Peyer's patch (tissue), 4 donors: ENCODE measurements at regions not wholly inside any gene's neighbourhood (a gene's known extent, or its start where the extent isn't known, plus 50 kb on each side); places are given as distances from the start of the nearest gene placed in this dataset.

Experiments
- DNase-seq, 3 donors: peaks; one replicate each; pipeline ENCODE4 v3.0.0-alpha.2; 2017 to 2019
- H3K27ac ChIP-seq, 4 donors: fragments of 200-600 bp; sonication (generic); one replicate each; pipeline ENCODE4 v1.5.1; 2016 to 2019
- H3K27me3 ChIP-seq, 2 donors: fragments of 200-600 bp; sonication (generic); one replicate each; pipeline ENCODE4 v1.5.1; 2019
- H3K36me3 ChIP-seq, 3 donors: fragments of 200-600 bp; sonication (generic); one replicate each; pipeline ENCODE4 v1.5.1; 2016 to 2019
- H3K4me1 ChIP-seq, 4 donors: fragments of 200-600 bp; sonication (generic); one replicate each; pipeline ENCODE4 v1.5.1; 2016 to 2019
- H3K4me3 ChIP-seq, 4 donors: fragments of 200-600 bp; sonication (generic); 1 replicate in 3 of 4; 2 replicates in 1 of 4; pipeline ENCODE4 v1.5.1; 2016 to 2019; ENCODE audit warnings: mild to moderate bottlenecking in 1 of 4
- H3K9me3 ChIP-seq, 4 donors: fragments of 200-600 bp; sonication (generic); one replicate each; pipeline ENCODE4 v1.5.1; 2016 to 2019; ENCODE audit warnings: mild to moderate bottlenecking in 1 of 4
- CTCF ChIP-seq, 6 experiments: fragments of 450-650 bp in 4 of 6; fragments of 200-600 bp in 2 of 6; sonication (generic) in 1 of 6; IDR thresholded peaks; one replicate each; pipeline ENCODE4 v1.5.1; 2017 to 2019; ENCODE audit warnings: antibody characterized with exemption in 6 of 6, mild to moderate bottlenecking in 3 of 6, moderate library complexity in 1 of 6
- POLR2A ChIP-seq, 2 donors: fragments of 450-650 bp; IDR thresholded peaks; one replicate each; pipeline ENCODE4 v1.5.1; 2017; ENCODE audit warnings: antibody characterized with exemption in 2 of 2, mild to moderate bottlenecking in 2 of 2, moderate library complexity in 2 of 2

GRCh38 chr10:111222961-111223360 lies 146.1 kb downstream of the ADRA2A start:
- no peaks in the 10 kb centered on the region for H3K4me1 ChIP-seq
- TF ChIP-seq POLR2A (IDR thresholded peaks at IDR 0.05) (no peak), CTCF (IDR thresholded peaks at IDR 0.05) (no peak)
- no peak overlapping the region for H3K27ac ChIP-seq
- no peak overlapping the region for H3K4me3 ChIP-seq
- DNase-seq = no peak
- no peaks in the 10 kb centered on the region for H3K36me3 ChIP-seq
- no peaks in the 10 kb centered on the region for H3K27me3 ChIP-seq
- H3K9me3 ChIP-seq = no peaks in the 10 kb centered on the region

- TF ChIP-seq POLR2A (IDR thresholded peaks at IDR 0.05) (no peak), CTCF (IDR thresholded peaks at IDR 0.05) (no peak)
- H3K9me3 ChIP-seq = no peaks in the 10 kb centered on the region
- no peaks in the 10 kb centered on the region for H3K27me3 ChIP-seq
- no peak overlapping the region for H3K4me3 ChIP-seq
- DNase-seq = no peak
- no peaks in the 10 kb centered on the region for H3K4me1 ChIP-seq
- no peaks in the 10 kb centered on the region for H3K36me3 ChIP-seq
- no peak overlapping the region for H3K27ac ChIP-seq
Observed at GRCh38 chr10:111231779-111232178, 154.9 kb downstream of the ADRA2A start.

GRCh38 chr10:111233439-111233838 lies 156.6 kb downstream of the ADRA2A start:
- no peak overlapping the region for H3K27ac ChIP-seq
- H3K4me1 ChIP-seq = no peaks in the 10 kb centered on the region
- no peak for DNase-seq
- TF ChIP-seq CTCF (IDR thresholded peaks at IDR 0.05) = no peak
- TF ChIP-seq POLR2A (IDR thresholded peaks at IDR 0.05) = no peak
- H3K36me3 ChIP-seq = no peaks in the 10 kb centered on the region
- no peaks in the 10 kb centered on the region for H3K27me3 ChIP-seq
- H3K4me3 ChIP-seq = no peak overlapping the region
- H3K9me3 ChIP-seq = no peaks in the 10 kb centered on the region

- TF ChIP-seq POLR2A (IDR thresholded peaks at IDR 0.05) (no peak), CTCF (IDR thresholded peaks at IDR 0.05) (no peak)
- no peaks in the 10 kb centered on the region for H3K27me3 ChIP-seq
Observed at GRCh38 chr10:111234234-111234913, 157.5 kb downstream of the ADRA2A start.

GRCh38 chr10:111234914-111235302 lies 158.1 kb downstream of the ADRA2A start:
- TF ChIP-seq POLR2A (IDR thresholded peaks at IDR 0.05) = no peak
- TF ChIP-seq CTCF (IDR thresholded peaks at IDR 0.05) = no peak
- H3K9me3 ChIP-seq = no peaks in the 10 kb centered on the region
- H3K27ac ChIP-seq = no peak overlapping the region
- no peaks in the 10 kb centered on the region for H3K4me1 ChIP-seq
- no peaks in the 10 kb centered on the region for H3K36me3 ChIP-seq
- no peak for DNase-seq
- no peak overlapping the region for H3K4me3 ChIP-seq
- H3K27me3 ChIP-seq = no peaks in the 10 kb centered on the region

More at GRCh38 chr10:111234234-111234913, 157.5 kb downstream of the ADRA2A start:
- H3K4me1 ChIP-seq = no peaks in the 10 kb centered on the region
- no peaks in the 10 kb centered on the region for H3K36me3 ChIP-seq
- no peak for DNase-seq
- H3K27ac ChIP-seq = no peak overlapping the region
- no peaks in the 10 kb centered on the region for H3K9me3 ChIP-seq
- no peak overlapping the region for H3K4me3 ChIP-seq

GRCh38 chr10:111240348-111240747 lies 163.5 kb downstream of the ADRA2A start:
- no peak for DNase-seq
- Histone ChIP-seq H3K27me3 (no peaks in the 10 kb centered on the region), H3K4me1 (no peaks in the 10 kb centered on the region), H3K36me3 (no peaks in the 10 kb centered on the region), H3K27ac (no peak overlapping the region), H3K9me3 (no peaks in the 10 kb centered on the region), H3K4me3 (no peak overlapping the region)
- no peak for TF ChIP-seq CTCF (IDR thresholded peaks at IDR 0.05)
- no peak for TF ChIP-seq POLR2A (IDR thresholded peaks at IDR 0.05)
